GM19438 (cell line): ENCODE measurements at regions not wholly inside any gene's neighbourhood (a gene's known extent, or its start where the extent isn't known, plus 50 kb on each side); places are given as distances from the start of the nearest gene placed in this dataset.
"Not testable (repeated sequence)": the region's sequence is repeated elsewhere in the genome, so short reads cannot be mapped to it uniquely, and the experiment has no call there.

ENCODE experiments used
- ATAC-seq: cut with Tn5 transposase; IDR thresholded peaks from one replicate; pipeline ENCODE4 v1.9.1; 2021; ENCODE audit warnings: low read depth; ENCODE audit not compliant: unreplicated experiment

DNA sequence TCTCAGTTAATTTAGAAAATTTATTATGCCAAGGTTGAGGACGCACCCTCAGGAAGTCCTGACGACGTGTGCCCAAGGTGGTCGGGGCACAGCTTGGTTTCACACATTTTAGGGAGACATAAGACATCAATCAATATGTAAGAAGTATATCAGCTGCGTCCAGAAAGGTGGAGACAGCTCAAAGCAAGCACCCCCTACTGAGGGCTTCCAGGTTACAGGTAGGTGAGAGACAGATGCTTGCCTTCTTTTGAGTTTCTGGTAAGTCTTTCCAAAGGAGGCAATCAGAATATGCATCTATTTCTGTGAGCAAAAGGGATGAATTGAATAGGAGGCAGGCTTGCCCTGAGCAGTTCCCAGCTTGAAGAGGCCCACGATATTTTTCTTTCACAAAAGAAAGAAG is 614.3 kb downstream of the XPNPEP1 start:
- no peak for ATAC-seq

DNA sequence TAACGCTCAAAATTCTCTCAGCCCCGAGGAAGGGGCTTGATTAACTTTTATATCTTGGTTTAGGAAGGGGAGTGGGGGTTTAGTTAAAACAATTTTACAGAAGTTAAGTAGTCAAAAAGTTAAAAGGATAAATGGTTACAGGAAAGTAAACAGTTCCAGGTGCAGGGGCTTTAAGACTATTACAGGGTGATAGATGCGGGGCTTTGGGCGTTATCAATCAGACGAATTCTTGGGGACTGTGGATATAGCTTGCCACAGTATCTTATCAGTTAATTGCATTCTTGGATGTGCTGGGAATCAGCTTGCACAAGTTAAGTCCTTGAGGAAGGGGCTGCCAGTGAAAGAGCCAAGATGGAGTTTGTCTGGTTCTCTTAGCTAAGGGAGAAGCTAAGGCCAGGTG is 616.2 kb downstream of the XPNPEP1 start:
- ATAC-seq: not testable (repeated sequence)

GRCh38 chr10:109306698-109307097 is 616.6 kb downstream of the XPNPEP1 start:
- ATAC-seq: no peak

DNA sequence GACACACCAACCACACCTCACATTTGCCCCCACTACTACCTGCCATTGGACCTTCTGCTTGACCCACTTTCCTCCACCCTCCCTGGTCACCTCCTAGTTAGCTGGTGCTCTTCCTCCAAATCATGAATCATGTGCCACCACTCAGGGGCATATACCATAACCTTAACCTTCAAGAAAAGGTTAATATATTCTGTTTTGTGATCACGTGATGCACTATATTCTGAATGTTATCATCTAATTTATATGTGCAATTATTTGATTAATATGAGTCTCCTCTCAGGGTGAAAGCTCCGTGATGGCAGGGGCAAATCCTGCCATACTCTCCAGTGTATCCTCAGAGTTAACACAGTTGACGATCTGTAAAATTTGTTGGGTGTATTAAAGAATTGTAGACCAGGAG is 635.5 kb downstream of the XPNPEP1 start:
- no peak for ATAC-seq

- no peak for ATAC-seq
These were observed 640.8 kb downstream of the XPNPEP1 start for GRCh38 chr10:109282510-109282909.

DNA sequence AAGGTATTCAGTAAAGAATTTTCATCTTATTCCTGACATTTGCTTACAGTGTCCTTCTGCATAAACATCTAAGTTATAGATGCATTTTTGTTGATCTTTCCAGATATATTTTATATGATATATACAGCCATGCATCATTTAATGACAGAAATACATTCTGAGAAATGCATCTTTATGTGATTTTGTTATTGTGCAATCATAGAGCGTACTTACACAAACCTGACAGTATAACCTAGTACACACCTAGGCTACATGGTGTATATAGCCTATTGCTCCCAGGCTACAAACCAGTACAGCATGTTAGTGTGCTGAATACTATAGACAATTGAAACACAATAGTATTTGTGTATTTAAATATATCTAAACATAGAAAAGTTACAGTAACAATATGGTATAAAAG is 642.0 kb downstream of the XPNPEP1 start:
- ATAC-seq: no peak

DNA sequence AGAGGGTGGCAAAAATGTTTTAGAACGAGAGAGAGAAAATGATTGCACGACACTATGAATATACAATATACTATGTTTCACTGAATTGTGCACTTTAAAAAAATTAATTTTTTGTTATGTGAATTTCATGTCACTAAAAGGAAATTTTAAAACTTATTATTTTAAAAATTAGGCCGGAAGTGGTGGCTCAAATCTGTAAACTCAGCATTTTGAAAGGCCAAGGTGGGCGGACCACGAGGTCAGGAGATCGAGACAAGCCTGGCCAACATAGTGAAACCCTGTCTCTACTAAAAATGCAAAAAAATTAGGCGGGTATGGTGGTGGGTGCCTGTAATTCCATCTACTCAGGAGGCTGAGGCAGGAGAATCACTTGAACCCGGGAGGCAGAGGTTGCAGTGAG is 642.5 kb downstream of the XPNPEP1 start:
- no peak for ATAC-seq

DNA sequence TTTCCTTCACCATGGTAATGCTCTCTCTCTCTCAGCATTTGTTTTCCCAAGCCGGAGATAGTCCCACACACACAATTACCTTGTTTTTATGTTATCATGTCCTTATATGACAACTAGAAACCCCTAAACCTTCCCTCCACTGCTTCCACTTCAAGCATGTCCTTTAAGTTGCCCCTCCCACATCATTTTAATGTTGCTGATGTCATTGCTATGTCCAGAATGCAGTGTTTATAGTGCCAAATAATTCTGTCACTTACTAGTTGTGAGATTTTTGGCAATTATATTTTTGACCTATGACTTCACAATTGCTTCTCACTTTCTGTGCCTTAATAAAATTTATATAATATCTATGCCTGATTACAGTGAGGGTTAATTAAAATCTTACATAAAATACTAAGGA is 645.9 kb downstream of the XPNPEP1 start:
- ATAC-seq: no peak

DNA sequence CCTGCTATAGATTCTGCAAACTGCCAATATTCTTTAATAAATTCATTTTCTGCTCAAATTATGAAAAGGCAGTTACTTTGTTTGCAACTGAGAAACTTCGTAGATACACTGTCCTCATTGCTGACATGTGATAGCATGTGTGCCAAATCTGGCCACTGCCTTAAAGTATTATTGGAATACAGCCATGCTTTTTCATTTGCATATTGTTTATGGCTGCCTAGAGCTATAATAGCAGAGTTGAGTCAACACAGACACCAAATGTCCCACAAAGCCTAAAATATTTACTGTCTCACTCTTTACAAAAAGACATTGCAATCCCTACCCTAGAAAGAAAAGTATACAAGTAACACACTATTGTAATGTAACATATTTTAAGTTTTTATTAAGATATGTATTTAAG is 647.4 kb downstream of the XPNPEP1 start:
- no peak for ATAC-seq

DNA sequence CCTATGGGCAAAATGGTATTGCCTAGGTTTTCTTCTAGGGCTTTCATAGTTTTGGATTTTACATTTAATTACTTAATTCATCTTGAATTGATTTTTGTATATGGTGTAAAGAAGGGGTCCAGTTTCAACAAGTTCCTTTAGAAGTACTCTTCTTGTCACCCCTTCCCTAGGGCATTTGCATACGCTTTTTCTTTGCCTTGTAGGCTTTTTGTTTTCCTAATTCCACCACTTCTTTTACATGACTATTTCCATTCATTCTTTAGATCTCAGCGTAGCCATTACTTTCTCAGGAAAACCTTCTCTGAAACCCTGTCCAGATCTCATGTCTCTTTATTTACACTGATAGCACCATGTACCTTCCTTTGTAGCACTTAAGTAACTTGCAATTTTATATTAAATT is 648.6 kb downstream of the XPNPEP1 start:
- no peak for ATAC-seq

DNA sequence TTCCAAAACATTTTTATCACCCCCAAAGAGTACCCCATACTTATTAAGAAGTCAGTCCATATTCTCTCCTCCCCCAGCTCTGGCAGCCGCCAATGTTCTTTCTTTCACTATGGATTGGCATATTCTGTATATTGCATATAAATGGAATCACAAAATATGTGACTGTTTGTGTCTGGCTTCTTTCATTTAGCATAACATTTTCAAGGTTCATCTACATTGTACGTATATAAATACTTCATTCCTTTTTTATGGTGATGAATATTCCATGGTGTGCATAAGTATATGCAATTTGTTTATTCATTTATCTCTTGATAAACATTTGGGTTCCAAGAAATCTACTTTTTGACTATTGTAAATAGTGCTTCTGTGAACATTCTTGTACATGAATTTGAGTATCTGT is 653.1 kb downstream of the XPNPEP1 start:
- ATAC-seq: no peak

DNA sequence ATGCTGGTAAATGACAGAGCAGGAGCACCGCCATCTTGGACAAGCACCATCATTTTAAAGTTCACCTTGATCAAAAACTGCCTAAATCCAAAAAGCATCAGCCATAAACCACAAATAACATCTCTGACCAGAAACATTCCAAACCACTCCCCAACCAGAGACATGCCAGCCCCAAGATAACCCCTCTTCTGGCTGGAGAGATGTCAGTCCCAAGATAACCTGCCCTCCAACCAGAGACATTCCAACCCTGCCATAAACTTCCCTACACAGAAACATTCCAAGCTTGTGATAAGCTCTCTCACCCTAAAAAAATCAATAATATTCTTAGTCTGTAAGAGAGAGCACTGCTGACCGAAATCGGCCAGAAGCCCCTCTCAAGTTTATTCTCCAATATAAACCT is 659.3 kb downstream of the XPNPEP1 start:
- no peak for ATAC-seq

DNA sequence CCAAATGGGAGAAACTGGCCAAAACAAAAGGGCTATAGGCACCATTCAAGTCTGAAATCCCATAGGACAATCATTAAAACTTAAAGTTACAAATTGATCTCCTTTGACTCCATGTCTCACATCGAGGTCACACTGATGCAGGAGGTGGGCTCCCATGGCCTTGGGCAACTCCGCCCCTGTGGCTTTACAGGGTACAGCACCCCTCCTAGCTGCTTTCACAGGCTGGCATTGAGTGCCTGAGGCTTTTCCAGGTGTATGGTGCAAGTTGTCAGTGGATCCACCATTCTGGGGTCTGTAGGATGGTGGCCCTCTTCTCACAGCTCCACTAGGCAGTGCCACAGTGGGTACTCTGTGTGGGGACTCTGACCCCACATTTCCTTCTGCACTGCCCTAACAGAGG is 662.1 kb downstream of the XPNPEP1 start:
- ATAC-seq: no peak

GRCh38 chr10:109259293-109259692 is 664.0 kb downstream of the XPNPEP1 start:
- ATAC-seq: no peak

GRCh38 chr10:109253306-109253705 is 670.0 kb downstream of the XPNPEP1 start:
- no peak for ATAC-seq

- ATAC-seq: no peak
These were observed 673.2 kb downstream of the XPNPEP1 start for GRCh38 chr10:109250152-109250551.

- no peak for ATAC-seq
These were observed 675.5 kb downstream of the XPNPEP1 start for GRCh38 chr10:109247814-109248213.

- no peak for ATAC-seq
These were observed 677.5 kb downstream of the XPNPEP1 start for GRCh38 chr10:109245821-109246220.

DNA sequence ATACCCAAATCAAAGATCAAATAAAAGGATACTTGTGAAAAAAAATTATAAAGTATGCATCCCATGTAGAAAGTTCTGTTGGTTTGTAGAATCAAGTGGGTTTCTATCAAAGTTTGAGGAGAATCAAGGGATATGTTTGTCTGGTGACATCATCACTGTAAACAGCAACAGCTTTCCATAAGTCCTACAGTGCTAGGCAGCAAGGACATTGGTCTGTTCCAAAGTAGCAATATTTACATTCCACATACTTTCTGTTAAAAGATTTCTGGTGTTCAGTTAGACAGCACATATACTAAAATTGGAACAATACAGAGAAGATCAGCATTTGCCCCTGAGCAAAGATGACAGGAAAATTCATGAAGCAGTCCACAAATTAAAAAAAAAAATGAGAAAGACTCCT is 683.9 kb downstream of the XPNPEP1 start:
- no peak for ATAC-seq

- ATAC-seq: no peak
These were observed 685.6 kb downstream of the XPNPEP1 start for GRCh38 chr10:109237682-109238081.

GRCh38 chr10:109237050-109237449 is 686.3 kb downstream of the XPNPEP1 start:
- ATAC-seq: no peak

- not testable (repeated sequence) for ATAC-seq
These were observed 699.8 kb downstream of the XPNPEP1 start for GRCh38 chr10:109223533-109223932.

DNA sequence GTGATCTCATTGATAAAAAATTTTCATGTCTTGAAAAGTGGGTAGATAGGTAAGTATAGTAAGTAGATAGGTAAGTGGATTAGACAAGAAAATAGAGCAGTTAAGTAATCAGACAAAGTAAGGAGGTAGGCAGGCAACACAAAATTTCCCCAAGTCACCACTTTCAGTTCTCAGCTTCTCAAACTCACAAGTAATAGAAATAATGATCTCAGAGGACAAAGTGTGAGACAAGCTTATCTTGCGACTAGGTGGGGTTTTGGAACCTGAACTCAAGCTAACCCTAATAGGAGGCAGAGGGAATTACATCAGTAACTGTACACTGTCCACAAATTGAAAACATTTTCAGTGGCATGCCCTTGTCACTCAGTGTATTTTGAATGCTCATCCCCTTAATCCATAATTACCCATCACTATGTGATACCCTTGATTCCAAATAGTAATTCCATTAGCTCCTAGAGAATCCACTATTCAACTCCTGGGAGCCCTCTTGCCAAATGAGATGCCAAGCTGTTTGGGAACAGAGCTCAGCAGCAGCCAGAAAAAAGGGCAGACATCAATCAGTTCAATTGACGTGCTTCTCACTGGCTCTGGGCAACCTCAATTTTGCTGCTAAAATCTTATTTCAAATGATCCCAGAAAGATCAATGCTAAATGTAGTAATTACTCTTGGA is 703.2 kb downstream of the XPNPEP1 start:
- ATAC-seq: no peak
